HCT116 (cell line): ENCODE measurements at regions not wholly inside any gene's neighbourhood (a gene's known extent, or its start where the extent isn't known, plus 50 kb on each side); places are given as distances from the start of the nearest gene placed in this dataset.

Experiments
- ATAC-seq: fragments of 200-7000 bp; cut with Tn5 transposase; 2 replicates; pipeline ENCODE4 v1.9.1; 2020; ENCODE audit warnings: mild to moderate bottlenecking, moderate library complexity
- BruUV-seq: library from RNA; stranded (reverse); fragments of 400-500 nt; replicated peaks from 2 replicates; lab custom pipeline; 2021; lab: Mats Ljungman, UMichigan
- CTCF ChIA-PET: fragments of 300-600 bp; sonication (Branson Sonifier 250); formaldehyde crosslinking; loops from one replicate; lab custom pipeline; 2021; ENCODE audit warnings: antibody characterized with exemption; lab: Charles Lee
- POLR2A ChIA-PET: fragments of 300-600, 350-600 bp; sonication (Branson Sonifier 250); formaldehyde crosslinking; loops from one replicate; lab custom pipeline; 2021; ENCODE audit warnings: antibody characterized with exemption; lab: Charles Lee
- RAD21 ChIA-PET, 2 experiments: fragments of 300-600 bp; sonication (Branson Sonifier 250); formaldehyde crosslinking; loops; one replicate each; lab custom pipeline; 2023; ENCODE audit warnings: low total read pairs in 2 of 2; ENCODE audit not compliant: uncharacterized antibody in 2 of 2, unreplicated experiment in 2 of 2, low non-redundant PET in 1 of 2; lab: Charles Lee
- DNase-seq: peaks from one replicate; pipeline ENCODE4 v3.0.0-alpha.2; 2010; ENCODE audit warnings: low read depth, low spot score
- H2AFZ ChIP-seq: fragments of 200-600 bp; shearing (Covaris generic), sonication (generic); 2 replicates; pipeline ENCODE4 v1.6.1; 2017; ENCODE audit warnings: low read depth, mixed run types, mixed read lengths, antibody characterized with exemption, low read length; ENCODE audit not compliant: poor library complexity, severe bottlenecking
- H3K27ac ChIP-seq: 2 replicates; pipeline ENCODE4 v1.5.1; 2012; ENCODE audit warnings: low read depth, low read length
- H3K27me3 ChIP-seq: fragments of 200-600 bp; sonication (generic); 2 replicates; pipeline ENCODE4 v1.6.1; 2016; ENCODE audit warnings: mixed run types, low read length, mixed read lengths; ENCODE audit not compliant: insufficient read depth
- H3K36me3 ChIP-seq, 2 experiments: fragments of 200-500 bp in 1 of 2; fragments of 200-600 bp in 1 of 2; sonication (Bioruptor generic) in 1 of 2; sonication (generic) in 1 of 2; 2 replicates each; pipeline versions ENCODE4 v1.5.1 to v1.6.1; 2014 to 2016; ENCODE audit warnings: low read length in 2 of 2, inconsistent platforms in 1 of 2, mixed read lengths in 1 of 2, mixed run types in 1 of 2; ENCODE audit not compliant: insufficient read depth in 2 of 2, control insufficient read depth in 1 of 2
- H3K4me1 ChIP-seq, 2 experiments: fragments of 200-600 bp in 1 of 2; sonication (generic) in 1 of 2; 2 replicates each; pipeline versions ENCODE4 v1.5.1 to v1.6.1; 2012 to 2017; ENCODE audit warnings: low read length in 2 of 2, inconsistent platforms in 1 of 2, mild to moderate bottlenecking in 1 of 2, mixed read lengths in 1 of 2, mixed run types in 1 of 2, moderate library complexity in 1 of 2; ENCODE audit not compliant: insufficient read depth in 2 of 2, control insufficient read depth in 1 of 2
- H3K4me2 ChIP-seq: fragments of 200-600 bp; sonication (generic); 2 replicates; pipeline ENCODE4 v1.6.1; 2017; ENCODE audit warnings: mixed run types, low read length, mixed read lengths
- H3K4me3 ChIP-seq, 2 experiments: fragments of 200-600 bp in 1 of 2; sonication (generic) in 1 of 2; replicated peaks in 1 of 2; 2 replicates each; pipeline ENCODE4 v1.5.1; 2011 to 2016; ENCODE audit warnings: low read length in 2 of 2, control low read depth in 1 of 2, low read depth in 1 of 2, mild to moderate bottlenecking in 1 of 2, mixed read lengths in 1 of 2, mixed run types in 1 of 2
- H3K79me2 ChIP-seq: fragments of 200-600 bp; sonication (generic); 2 replicates; pipeline ENCODE4 v1.6.1; 2017; ENCODE audit warnings: mild to moderate bottlenecking, mixed run types, low read length, moderate library complexity, mixed read lengths; ENCODE audit not compliant: insufficient read depth
- H3K9ac ChIP-seq: fragments of 200-600 bp; sonication (generic); 2 replicates; pipeline ENCODE4 v1.6.1; 2016; ENCODE audit warnings: low read length, mixed read lengths
- H3K9me2 ChIP-seq: fragments of 200-600 bp; sonication (generic), shearing (Covaris generic); 2 replicates; pipeline ENCODE4 v1.6.1; 2017; ENCODE audit warnings: mixed run types, mild to moderate bottlenecking, moderate library complexity; ENCODE audit not compliant: insufficient read depth
- H3K9me3 ChIP-seq, 2 experiments: fragments of 200-500 bp in 1 of 2; fragments of 200-600 bp in 1 of 2; sonication (Bioruptor generic) in 1 of 2; sonication (generic) in 1 of 2; 2 replicates each; pipeline ENCODE4 v1.6.1; 2014 to 2017; ENCODE audit warnings: low read length in 2 of 2, mixed read lengths in 2 of 2, inconsistent platforms in 1 of 2, low read depth in 1 of 2, mild to moderate bottlenecking in 1 of 2, mixed run types in 1 of 2, moderate library complexity in 1 of 2; ENCODE audit not compliant: control insufficient read depth in 1 of 2, insufficient read depth in 1 of 2
- H4K20me1 ChIP-seq: fragments of 200-600 bp; sonication (generic), shearing (Covaris generic); 2 replicates; pipeline ENCODE4 v1.6.1; 2017; ENCODE audit warnings: mixed run types, mild to moderate bottlenecking, moderate library complexity; ENCODE audit not compliant: insufficient read depth
- CTCF ChIP-seq, 3 experiments: fragments of 200-600 bp in 1 of 3; sonication (generic) in 1 of 3; IDR thresholded peaks in 2 of 3; conservative IDR thresholded peaks in 1 of 3; 2 replicates each; pipeline ENCODE4 v1.5.1; 2012 to 2017; ENCODE audit warnings: low read depth in 2 of 3, low read length in 2 of 3, antibody characterized with exemption in 1 of 3, borderline replicate concordance in 1 of 3, control low read depth in 1 of 3, mild to moderate bottlenecking in 1 of 3, mixed read lengths in 1 of 3, mixed run types in 1 of 3, moderate library complexity in 1 of 3; ENCODE audit not compliant: insufficient read depth in 1 of 3
- EGR1 ChIP-seq: IDR thresholded peaks from 2 replicates; pipeline ENCODE4 v1.6.1; 2012; ENCODE audit warnings: low read depth
- ELF1 ChIP-seq: IDR thresholded peaks from 2 replicates; pipeline ENCODE4 v1.6.1; 2012; ENCODE audit warnings: low read depth, borderline replicate concordance
- EZH2 ChIP-seq: fragments of 200-600 bp; sonication (generic); IDR thresholded peaks from 2 replicates; pipeline ENCODE4 v1.6.1; 2017; ENCODE audit warnings: antibody characterized with exemption, mixed run types
- JUND ChIP-seq: IDR thresholded peaks from 2 replicates; pipeline ENCODE4 v1.6.1; 2012
- POLR2A ChIP-seq: IDR thresholded peaks from 2 replicates; pipeline ENCODE4 v1.7.0; 2011; ENCODE audit warnings: borderline replicate concordance; ENCODE audit not compliant: insufficient read depth, insufficient read length; ENCODE audit errors: extremely low read depth
- RAD21 ChIP-seq: IDR thresholded peaks from 2 replicates; pipeline ENCODE4 v1.6.1; 2012; ENCODE audit warnings: low read depth, mild to moderate bottlenecking
- SRF ChIP-seq: IDR thresholded peaks from 2 replicates; pipeline ENCODE4 v1.6.1; 2012; ENCODE audit warnings: low read depth
- TCF7L2 ChIP-seq: IDR thresholded peaks from 2 replicates; pipeline ENCODE4 v1.7.0; 2011; ENCODE audit warnings: borderline replicate concordance, inconsistent platforms; ENCODE audit not compliant: insufficient read depth, insufficient read length; ENCODE audit errors: extremely low read depth
- YY1 ChIP-seq: IDR thresholded peaks from 2 replicates; pipeline ENCODE4 v1.6.1; 2011; ENCODE audit warnings: low read length, low read depth, moderate library complexity, mild to moderate bottlenecking; ENCODE audit not compliant: insufficient replicate concordance; ENCODE audit errors: extremely low read depth
- ZFX ChIP-seq: fragments of 450-650 bp; IDR thresholded peaks from 2 replicates; pipeline ENCODE4 v1.6.1; 2017
- intact Hi-C: fragments of 100-400 bp; cut with micrococcal nuclease; formaldehyde crosslinking; loops from 2 replicates; pipeline ENCODE4 v1.10.0; 2022
- TF ChIP-seq, protein P1 (sequence below): IDR thresholded peaks from 2 replicates; pipeline ENCODE4 v1.6.1; 2011; ENCODE audit warnings: mild to moderate bottlenecking, low read length, moderate library complexity; ENCODE audit not compliant: insufficient replicate concordance; ENCODE audit errors: extremely low read depth
- TF ChIP-seq, protein P2 (sequence below): IDR thresholded peaks from 2 replicates; pipeline ENCODE4 v1.6.1; 2012
- TF ChIP-seq, protein P3 (sequence below): IDR thresholded peaks from 2 replicates; pipeline ENCODE4 v1.6.1; 2012
- TF ChIP-seq, protein P4 (sequence below): IDR thresholded peaks from 2 replicates; pipeline ENCODE4 v1.6.1; 2012; ENCODE audit warnings: low read depth

- TF ChIP-seq TCF7L2 (no peak), RAD21 (no peak), ELF1 (no peak), YY1 (no peak), POLR2A (no peak)
Measured at GRCh38 chr4:45701621-45702020, 422.2 kb downstream of the GABRG1 start (continued).

- Histone ChIP-seq H2AFZ (no peak overlapping the region), H4K20me1 (no peaks in the 10 kb centered on the region), H3K9me2 (no peaks in the 10 kb centered on the region), H3K27me3 (no peaks in the 10 kb centered on the region), H3K4me3 (no peak overlapping the region), H3K36me3 (no peaks in the 10 kb centered on the region), H3K4me2 (no peak overlapping the region), H3K9ac (no peak overlapping the region), H3K27ac (no peak overlapping the region), H3K9me3 (peaks cover 12 to 18% of the 10 kb centered on the region in 2 experiments; a peak in 2 of 4 replicates), H3K4me1 (no peaks in the 10 kb centered on the region), H3K79me2 (no peaks in the 10 kb centered on the region)
- TF ChIP-seq POLR2A (no peak), JUND (no peak), ZFX (no peak), EGR1 (no peak), EZH2 (no peak), ELF1 (no peak), YY1 (no peak), RAD21 (no peak), CTCF (IDR thresholded peaks at IDR 0.05 in 2 of 3, conservative IDR thresholded peaks at IDR 0.05 in 1 of 3; ENCODE audit: borderline replicate concordance in 1 of 3, insufficient read depth in 1 of 3, low read depth in 2 of 3, low read length in 2 of 3) (no peak), TCF7L2 (no peak), SRF (no peak)
- TF ChIP-seq, protein P1, sequence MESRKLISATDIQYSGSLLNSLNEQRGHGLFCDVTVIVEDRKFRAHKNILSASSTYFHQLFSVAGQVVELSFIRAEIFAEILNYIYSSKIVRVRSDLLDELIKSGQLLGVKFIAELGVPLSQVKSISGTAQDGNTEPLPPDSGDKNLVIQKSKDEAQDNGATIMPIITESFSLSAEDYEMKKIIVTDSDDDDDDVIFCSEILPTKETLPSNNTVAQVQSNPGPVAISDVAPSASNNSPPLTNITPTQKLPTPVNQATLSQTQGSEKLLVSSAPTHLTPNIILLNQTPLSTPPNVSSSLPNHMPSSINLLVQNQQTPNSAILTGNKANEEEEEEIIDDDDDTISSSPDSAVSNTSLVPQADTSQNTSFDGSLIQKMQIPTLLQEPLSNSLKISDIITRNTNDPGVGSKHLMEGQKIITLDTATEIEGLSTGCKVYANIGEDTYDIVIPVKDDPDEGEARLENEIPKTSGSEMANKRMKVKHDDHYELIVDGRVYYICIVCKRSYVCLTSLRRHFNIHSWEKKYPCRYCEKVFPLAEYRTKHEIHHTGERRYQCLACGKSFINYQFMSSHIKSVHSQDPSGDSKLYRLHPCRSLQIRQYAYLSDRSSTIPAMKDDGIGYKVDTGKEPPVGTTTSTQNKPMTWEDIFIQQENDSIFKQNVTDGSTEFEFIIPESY: no peak
- TF ChIP-seq, protein P2, sequence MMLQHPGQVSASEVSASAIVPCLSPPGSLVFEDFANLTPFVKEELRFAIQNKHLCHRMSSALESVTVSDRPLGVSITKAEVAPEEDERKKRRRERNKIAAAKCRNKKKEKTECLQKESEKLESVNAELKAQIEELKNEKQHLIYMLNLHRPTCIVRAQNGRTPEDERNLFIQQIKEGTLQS: no peak
- TF ChIP-seq, protein P3, sequence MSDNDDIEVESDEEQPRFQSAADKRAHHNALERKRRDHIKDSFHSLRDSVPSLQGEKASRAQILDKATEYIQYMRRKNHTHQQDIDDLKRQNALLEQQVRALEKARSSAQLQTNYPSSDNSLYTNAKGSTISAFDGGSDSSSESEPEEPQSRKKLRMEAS: no peak
- TF ChIP-seq, protein P4, sequence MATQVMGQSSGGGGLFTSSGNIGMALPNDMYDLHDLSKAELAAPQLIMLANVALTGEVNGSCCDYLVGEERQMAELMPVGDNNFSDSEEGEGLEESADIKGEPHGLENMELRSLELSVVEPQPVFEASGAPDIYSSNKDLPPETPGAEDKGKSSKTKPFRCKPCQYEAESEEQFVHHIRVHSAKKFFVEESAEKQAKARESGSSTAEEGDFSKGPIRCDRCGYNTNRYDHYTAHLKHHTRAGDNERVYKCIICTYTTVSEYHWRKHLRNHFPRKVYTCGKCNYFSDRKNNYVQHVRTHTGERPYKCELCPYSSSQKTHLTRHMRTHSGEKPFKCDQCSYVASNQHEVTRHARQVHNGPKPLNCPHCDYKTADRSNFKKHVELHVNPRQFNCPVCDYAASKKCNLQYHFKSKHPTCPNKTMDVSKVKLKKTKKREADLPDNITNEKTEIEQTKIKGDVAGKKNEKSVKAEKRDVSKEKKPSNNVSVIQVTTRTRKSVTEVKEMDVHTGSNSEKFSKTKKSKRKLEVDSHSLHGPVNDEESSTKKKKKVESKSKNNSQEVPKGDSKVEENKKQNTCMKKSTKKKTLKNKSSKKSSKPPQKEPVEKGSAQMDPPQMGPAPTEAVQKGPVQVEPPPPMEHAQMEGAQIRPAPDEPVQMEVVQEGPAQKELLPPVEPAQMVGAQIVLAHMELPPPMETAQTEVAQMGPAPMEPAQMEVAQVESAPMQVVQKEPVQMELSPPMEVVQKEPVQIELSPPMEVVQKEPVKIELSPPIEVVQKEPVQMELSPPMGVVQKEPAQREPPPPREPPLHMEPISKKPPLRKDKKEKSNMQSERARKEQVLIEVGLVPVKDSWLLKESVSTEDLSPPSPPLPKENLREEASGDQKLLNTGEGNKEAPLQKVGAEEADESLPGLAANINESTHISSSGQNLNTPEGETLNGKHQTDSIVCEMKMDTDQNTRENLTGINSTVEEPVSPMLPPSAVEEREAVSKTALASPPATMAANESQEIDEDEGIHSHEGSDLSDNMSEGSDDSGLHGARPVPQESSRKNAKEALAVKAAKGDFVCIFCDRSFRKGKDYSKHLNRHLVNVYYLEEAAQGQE: no peak
- CTCF ChIA-PET: no interaction called here
- no peak for DNase-seq
- BruUV-seq: no TSS peak
- RAD21 ChIA-PET: no interaction called here
- ATAC-seq: no peak
- intact Hi-C loops: no loop called here
- POLR2A ChIA-PET: no interaction called here
Measured at GRCh38 chr4:45693746-45694145, 430.1 kb downstream of the GABRG1 start.
